HG02763 (cell line): ENCODE measurements at regions not wholly inside any gene's neighbourhood (a gene's known extent, or its start where the extent isn't known, plus 50 kb on each side); places are given as distances from the start of the nearest gene placed in this dataset.
A peak's percentile ranks its signal among the peaks of the same experiment; 100 is the strongest.

Experiments
- ATAC-seq: cut with Tn5 transposase; IDR thresholded peaks from one replicate; pipeline ENCODE4 v1.9.1; 2021; ENCODE audit warnings: mild to moderate bottlenecking, moderate library complexity; ENCODE audit not compliant: unreplicated experiment

DNA sequence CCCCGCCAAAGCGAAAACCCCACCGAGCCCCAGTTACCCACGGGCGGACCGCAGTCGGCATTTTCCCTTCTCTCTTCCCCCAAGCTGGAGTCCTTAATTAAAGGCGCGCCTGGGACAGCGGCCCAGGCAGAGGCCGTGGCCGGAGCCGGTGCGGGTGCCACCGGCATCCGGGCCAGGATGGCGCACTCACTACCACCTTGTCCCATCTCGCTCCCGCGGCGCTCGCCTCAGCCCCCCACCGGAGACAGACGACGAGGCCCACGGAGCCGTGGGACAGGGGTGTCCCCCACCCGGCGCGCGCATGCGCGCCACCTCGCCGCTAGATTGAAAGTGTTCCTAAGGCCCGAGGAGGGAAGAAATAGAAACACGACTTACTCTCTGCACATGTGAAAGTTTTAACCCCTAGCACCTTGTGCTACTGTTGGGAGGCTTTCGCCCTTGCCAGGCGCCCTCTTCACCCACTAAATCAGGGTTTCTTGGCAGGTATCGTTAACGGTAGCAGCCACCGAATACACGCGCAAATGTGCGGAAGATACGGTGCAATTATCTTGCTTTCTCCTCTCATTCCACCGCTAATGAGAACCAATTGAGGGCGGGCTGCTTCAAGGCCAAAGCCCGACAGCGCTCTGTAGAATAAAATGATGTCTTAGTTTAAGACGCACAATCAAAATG, 64.3 kb upstream of the CCDC160 start:
- peak; percentile 55 for ATAC-seq

DNA sequence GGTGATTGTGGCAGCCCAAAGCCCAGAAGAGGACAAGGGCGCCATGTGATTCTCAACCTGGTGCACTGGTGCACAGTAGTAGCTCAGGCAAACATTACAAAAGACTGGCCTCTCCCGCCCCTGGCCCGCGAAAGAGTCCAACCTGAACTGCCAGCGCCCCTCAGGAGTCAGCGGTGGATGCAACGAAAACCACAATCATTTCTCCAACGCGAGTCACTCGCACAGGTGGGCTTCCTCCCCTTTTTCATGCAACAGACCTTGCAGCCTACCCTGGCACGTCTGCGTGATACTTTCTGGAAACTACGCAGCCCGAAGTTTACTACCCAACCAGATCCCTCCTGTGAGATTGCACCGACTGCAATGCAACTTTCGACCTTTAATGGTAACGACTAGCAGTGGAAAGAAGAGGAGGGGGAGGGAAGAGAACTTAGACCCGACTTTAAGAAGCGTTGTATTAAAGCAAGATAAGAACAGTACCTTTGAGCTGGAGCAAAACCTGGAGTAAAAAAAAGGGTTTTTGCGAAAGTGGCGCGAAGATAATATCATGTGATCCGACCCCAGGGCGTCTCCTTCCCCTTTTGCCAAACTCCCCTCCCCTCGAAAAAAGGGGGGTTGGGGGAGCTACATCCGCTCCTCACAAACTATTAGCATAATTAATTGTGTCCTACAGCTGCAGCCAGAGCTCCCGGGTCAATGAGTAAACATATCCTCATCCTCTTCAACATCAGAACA, 63.3 kb upstream of the CCDC160 start:
- ATAC-seq, result no peak

DNA sequence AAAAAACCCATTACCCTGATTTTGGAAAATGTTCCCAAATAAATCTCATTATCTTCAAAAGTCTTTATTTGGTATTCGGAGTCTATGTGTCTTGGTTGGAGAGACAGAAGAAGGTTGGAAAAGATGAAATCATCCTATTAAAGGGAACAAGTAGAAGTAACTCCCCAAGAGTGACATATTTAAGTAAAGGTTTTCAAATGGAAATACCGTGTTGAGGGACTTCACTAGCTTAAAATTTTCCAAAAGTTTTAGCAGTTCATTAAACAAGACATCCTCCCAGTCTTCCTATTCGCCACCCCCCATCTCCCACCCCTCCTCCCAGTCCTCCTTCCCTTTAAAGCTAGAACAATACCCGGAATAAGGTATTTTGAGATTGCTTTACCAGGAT, 62.7 kb upstream of the CCDC160 start:
- no peak for ATAC-seq

GRCh38 chrX:134174859-134175258, 62.1 kb upstream of the CCDC160 start:
- no peak for ATAC-seq

- ATAC-seq, result no peak
Measured at GRCh38 chrX:134177527-134177926, 59.5 kb upstream of the CCDC160 start.

DNA sequence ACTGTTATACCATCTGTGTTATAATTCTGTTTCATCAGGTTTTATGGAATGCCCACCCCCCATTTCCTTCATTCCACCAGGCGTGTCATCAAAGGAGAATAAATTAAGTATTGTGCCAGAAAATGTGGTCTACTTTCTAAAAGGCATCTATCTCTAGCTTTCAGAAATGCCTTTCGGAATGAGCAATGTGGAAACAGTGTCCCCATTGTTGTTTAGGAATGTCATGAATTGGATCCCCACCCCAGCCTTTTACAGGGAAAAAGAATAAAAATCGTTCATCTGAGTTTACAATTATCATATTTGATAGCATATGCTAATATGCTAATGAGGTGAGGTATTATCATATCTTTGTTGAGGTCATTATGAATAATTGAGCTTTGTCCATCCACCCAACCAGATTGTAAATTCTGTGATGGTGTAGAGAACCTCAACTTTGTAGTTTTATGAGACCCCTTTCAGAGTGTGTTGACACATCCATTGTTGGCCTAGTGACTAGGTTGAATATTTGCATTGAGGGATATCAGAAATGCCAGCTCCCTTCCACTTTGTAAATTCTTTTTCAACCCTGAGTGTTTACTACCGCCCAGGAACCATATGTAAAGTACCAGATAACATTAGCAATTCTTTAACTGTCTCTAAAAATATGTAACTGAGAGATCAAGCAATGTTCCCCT, 56.2 kb upstream of the CCDC160 start:
- ATAC-seq, result no peak

GRCh38 chrX:134181275-134181660, 55.7 kb upstream of the CCDC160 start:
- no peak for ATAC-seq

DNA sequence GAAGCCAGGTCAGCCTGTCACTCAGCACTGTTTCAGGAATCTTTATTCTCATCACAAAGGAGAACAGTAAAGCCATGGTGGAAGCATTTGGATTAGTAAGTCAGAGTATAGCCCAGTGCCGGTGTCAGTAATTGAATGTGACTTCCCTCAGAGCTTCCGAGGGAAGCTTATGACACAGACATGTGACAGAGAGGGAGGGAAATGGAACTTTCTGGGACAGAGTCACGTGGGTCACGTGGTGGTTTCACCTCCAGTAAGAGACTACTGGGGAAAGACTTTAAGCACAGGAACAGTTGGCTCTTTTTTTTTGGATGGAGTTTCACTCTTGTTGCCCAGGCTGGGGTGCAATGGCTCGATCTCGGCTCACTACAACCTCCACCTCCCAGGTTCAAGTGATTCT, 53.3 kb upstream of the CCDC160 start:
- no peak for ATAC-seq

GRCh38 chrX:134184936-134185335, 52.0 kb upstream of the CCDC160 start:
- no peak for ATAC-seq

DNA sequence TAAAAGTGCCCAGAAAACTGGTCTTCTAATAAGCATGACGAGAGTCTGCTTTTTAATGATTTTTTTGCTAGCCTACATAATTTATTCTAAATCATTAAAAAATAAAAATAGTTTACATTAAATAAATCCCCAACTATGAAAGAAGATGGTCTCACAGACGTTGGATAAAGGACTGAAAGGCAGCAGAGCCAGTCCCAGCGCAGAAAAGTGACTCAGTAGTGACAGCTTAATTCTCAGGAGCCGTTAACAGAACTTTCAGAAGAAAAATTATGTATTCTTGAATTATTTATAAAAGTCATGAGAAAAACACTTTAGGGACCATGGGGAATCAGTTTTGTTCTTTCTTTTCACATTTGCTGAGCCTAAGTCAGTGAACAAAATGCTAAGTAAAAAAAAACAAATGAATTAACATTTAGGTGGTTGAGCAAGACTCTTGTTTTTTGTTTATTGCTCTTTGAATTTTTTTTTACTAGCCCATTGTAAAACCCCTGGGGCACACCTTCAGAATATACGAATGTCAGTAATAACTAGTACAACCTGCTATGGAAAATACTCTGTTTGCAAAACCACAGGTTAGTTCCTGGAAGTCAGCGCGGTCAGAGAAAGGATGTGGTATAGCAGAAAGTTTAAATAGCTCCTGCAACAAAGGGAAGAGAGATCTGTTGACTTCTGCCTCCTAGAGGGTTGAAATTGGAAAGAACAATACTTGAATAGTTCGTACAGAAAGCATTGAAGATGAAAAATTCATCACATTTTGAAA, 50.4 kb upstream of the CCDC160 start:
- ATAC-seq, result peak; percentile 82
